GM20000 (cell line): ENCODE measurements at regions not wholly inside any gene's neighbourhood (a gene's known extent, or its start where the extent isn't known, plus 50 kb on each side); places are given as distances from the start of the nearest gene placed in this dataset.

Experiments
- DNase-seq: peaks from one replicate; pipeline ENCODE4 v3.0.0; 2012; ENCODE audit warnings: low spot score
- CTCF ChIP-seq: IDR thresholded peaks from 2 replicates; pipeline ENCODE4 v1.5.1; 2012; ENCODE audit warnings: mild to moderate bottlenecking, control low read depth; ENCODE audit errors: extremely low read depth, missing control alignments

GRCh38 chr9:78383130-78383529 lies 86.2 kb downstream of the PSAT1 start:
- DNase-seq = no peak
- TF ChIP-seq CTCF = no peak

- no peak for DNase-seq
- no peak for TF ChIP-seq CTCF
Observed at GRCh38 chr9:78386348-78386747, 89.4 kb downstream of the PSAT1 start.

DNA sequence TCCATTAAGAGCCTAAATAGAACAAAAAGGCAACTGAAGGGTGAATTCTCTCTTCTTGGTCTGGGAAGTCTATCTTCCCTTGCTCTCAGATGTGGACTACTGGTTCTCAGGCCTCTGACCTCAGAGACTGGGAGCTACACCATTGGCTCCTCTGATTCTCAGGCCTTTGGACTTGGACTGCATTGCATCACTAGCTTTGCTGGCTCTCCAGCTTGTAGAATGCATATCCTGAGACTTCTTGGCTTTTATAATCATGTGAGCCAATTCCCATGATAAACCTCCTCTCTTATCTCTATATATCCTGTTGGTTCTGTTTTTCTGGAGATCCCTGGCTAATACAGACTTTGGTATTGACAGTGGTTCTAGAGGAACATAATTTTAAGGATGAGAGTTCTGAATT lies 89.8 kb downstream of the PSAT1 start:
- no peak for TF ChIP-seq CTCF
- no peak for DNase-seq

DNA sequence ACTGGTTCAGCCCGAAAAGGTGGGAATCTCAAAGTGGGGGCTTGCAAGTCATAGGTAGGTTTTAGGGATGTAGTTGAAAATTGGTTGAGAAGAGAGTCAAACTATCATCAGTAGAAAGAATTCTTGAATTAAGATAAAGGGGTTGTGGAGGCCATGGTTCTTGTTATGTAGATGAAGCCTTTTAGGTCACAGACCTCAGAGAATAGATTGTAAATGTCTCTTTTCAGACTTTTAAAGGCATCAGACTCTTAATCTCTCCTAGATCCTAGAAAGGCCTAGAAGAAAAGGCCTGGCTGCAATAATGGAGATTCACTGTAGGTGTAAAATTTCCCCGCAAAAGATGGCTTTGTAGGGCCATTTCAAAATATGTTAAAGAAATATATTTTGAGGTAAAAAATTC lies 96.4 kb downstream of the PSAT1 start:
- no peak for TF ChIP-seq CTCF

GRCh38 chr9:78393932-78394331 lies 97.0 kb downstream of the PSAT1 start:
- no peak for DNase-seq
- no peak for TF ChIP-seq CTCF

More for the DNA sequence above, 96.4 kb downstream of the PSAT1 start:
- no peak for DNase-seq

DNA sequence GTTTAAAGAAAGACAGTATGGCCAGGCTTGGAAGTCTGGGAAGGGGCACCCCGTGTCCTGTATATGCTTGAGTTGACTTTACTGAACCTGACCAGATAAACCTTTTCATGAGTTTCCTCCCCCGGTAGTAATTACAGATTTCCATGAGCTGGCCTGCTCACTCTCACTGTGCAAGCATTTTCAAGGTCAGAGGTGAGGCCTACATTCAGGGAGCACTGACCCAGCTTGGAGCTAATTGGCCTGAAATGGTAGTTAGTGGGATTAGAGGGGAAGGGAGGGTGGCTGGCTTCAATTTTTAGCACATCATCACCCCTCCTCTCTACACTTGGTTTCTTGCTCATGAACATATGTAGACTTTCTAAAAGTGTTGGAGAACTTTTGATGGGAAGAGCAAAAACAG lies 99.2 kb downstream of the PSAT1 start:
- DNase-seq = no peak
- TF ChIP-seq CTCF = no peak

DNA sequence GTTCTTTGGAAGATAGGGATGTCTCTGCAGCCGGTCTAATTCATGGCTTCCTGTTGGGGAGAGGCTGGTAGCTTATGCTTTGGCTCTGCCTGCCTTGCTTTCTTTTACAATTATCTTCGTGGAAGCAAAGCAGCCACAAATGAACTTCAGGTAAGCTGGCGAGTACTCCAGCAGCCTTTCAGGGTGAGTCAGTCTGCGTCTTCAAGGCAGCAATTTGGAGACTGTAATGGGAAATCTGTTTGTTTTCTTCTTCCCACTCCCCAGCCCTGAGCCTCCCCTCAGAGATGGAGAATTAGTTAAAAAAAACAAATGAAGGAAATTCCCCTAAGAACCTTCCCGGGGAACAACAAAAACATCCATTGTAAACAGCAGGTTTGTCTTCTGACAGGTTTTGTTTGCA lies 100.1 kb downstream of the PSAT1 start:
- DNase-seq = no peak
- TF ChIP-seq CTCF = no peak
